HG03097 (cell line): ENCODE measurements at regions not wholly inside any gene's neighbourhood (a gene's known extent, or its start where the extent isn't known, plus 50 kb on each side); places are given as distances from the start of the nearest gene placed in this dataset.

Experiments
- ATAC-seq: cut with Tn5 transposase; IDR thresholded peaks from one replicate; pipeline ENCODE4 v1.9.1; 2021; ENCODE audit not compliant: unreplicated experiment, low FRiP score

GRCh38 chr9:82208741-82209450 lies 220.3 kb downstream of the SPATA31D1 start:
- no peak for ATAC-seq

GRCh38 chr9:82209797-82210470 lies 221.4 kb downstream of the SPATA31D1 start:
- no peak for ATAC-seq

- ATAC-seq, result no peak
Observed at GRCh38 chr9:82212885-82213284, 224.3 kb downstream of the SPATA31D1 start.

- ATAC-seq, result no peak
Observed at GRCh38 chr9:82216435-82216834, 227.9 kb downstream of the SPATA31D1 start.

- no peak for ATAC-seq
Observed at GRCh38 chr9:82223442-82223841, 234.9 kb downstream of the SPATA31D1 start.

GRCh38 chr9:82231411-82231810 lies 242.8 kb downstream of the SPATA31D1 start:
- no peak for ATAC-seq

GRCh38 chr9:82234160-82234943 lies 245.8 kb downstream of the SPATA31D1 start:
- ATAC-seq, result no peak

- ATAC-seq, result no peak
Observed at GRCh38 chr9:82242285-82242963, 253.9 kb downstream of the SPATA31D1 start.

GRCh38 chr9:82247318-82247717 lies 258.7 kb downstream of the SPATA31D1 start:
- ATAC-seq, result no peak

- no peak for ATAC-seq
Observed at GRCh38 chr9:82252116-82252515, 263.5 kb downstream of the SPATA31D1 start.

GRCh38 chr9:82254646-82255367 lies 266.2 kb downstream of the SPATA31D1 start:
- ATAC-seq, result no peak

GRCh38 chr9:82255481-82256176 lies 267.1 kb downstream of the SPATA31D1 start:
- no peak for ATAC-seq

- ATAC-seq, result no peak
Observed at GRCh38 chr9:82260691-82261090, 272.1 kb downstream of the SPATA31D1 start.

GRCh38 chr9:82263619-82264018 lies 275.0 kb downstream of the SPATA31D1 start:
- no peak for ATAC-seq

- no peak for ATAC-seq
Observed at GRCh38 chr9:82271106-82271561, 282.6 kb downstream of the SPATA31D1 start.

- ATAC-seq, result no peak
Observed at GRCh38 chr9:82273121-82273520, 284.5 kb downstream of the SPATA31D1 start.

GRCh38 chr9:82275258-82275927 lies 286.8 kb downstream of the SPATA31D1 start:
- ATAC-seq, result no peak

- no peak for ATAC-seq
Observed at GRCh38 chr9:82281066-82281465, 292.5 kb downstream of the SPATA31D1 start.

GRCh38 chr9:82284758-82285157 lies 296.2 kb downstream of the SPATA31D1 start:
- ATAC-seq, result no peak
